Retina (tissue), 1 donor: ENCODE measurements at regions not wholly inside any gene's neighbourhood (a gene's known extent, or its start where the extent isn't known, plus 50 kb on each side); places are given as distances from the start of the nearest gene placed in this dataset.
A peak's percentile ranks its signal among the peaks of the same experiment; 100 is the strongest.

Experiments used
- DNase-seq: peaks from one replicate; pipeline ENCODE4 v3.0.0-alpha.2; 2016

DNA sequence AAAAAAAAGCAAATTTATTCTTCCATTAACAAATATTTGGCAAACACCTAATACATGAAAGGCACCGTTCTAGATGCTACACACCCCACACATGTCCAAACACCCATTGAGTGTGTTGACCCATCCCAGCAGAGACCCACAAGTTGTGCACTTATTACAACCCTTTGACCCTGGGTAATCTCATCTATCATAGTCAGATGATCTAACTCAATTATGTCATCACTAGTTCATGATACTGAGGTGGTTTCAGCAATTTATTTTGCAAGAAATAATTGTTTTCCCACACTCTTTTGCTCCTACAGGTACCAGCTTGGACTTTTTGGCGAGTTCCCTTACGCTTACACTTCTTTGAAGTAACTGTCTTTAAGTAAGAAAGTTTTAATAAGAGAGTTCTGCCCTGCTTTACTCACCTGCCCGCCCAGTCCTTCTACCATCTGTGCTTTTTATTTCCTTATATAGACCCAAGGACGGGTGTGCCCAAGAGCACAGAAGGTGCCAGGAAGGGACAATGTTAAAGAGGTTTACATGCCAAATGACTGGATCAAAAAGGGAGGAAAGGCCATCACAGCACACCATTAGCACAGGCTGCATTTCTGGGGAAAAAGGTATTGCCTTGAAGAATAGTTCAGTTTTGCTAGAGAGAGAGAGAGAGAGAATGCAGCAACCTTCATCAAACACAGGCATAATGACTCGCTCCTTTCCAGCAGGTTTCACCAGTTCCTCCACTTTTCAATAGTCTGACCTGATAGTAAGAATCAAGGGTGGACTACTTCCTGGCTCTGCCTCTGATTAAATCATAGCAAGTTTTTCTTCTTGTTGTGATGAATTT lies 54.5 kb upstream of the ATP11B start:
- DNase-seq, result no peak

GRCh38 chr3:182739619-182740018 lies 53.7 kb upstream of the ATP11B start:
- peak; percentile 30 for DNase-seq

DNA sequence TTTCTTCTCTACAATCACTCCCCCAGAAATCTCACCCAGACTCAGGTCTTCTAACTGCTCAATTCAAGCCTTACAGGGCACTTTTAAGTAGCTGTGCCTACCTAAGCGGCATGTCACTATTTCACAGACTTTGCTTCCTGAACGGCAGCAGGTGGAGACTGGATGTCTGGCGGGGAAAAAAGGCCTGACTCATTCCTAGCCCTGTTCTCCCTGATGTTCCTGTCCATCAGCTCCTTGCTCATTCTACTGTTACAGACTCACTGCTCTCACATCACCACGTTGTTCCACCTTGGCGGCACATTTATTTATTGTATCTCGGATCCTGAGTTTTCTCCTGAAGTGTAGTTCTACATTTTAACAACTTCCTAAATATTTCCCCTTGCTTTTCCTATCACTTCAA lies 52.6 kb upstream of the ATP11B start:
- DNase-seq, result no peak

DNA sequence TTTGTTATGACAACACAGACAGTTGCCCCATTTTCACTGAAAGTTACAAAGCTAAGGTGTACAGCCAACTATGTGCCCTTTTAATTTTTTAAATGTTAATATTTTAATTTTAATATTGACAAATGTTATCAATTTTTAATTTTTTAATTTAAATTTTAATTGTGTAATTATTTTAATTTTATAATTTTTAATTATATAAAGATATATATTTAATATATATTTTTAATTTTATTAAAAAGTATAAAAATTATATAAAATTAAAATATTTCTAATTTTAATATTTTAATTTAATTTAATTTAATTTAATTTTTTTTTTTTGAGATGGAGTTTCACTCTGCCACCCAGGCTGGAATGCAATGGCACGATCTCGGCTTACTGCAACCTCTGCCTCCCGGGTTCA lies 52.1 kb upstream of the ATP11B start:
- DNase-seq, result no peak
